Tibial nerve (tissue), 4 donors: ENCODE measurements at regions not wholly inside any gene's neighbourhood (a gene's known extent, or its start where the extent isn't known, plus 50 kb on each side); places are given as distances from the start of the nearest gene placed in this dataset.
A peak's percentile ranks its signal among the peaks of the same experiment; 100 is the strongest.

Experiments
- DNase-seq, 2 donors: peaks; one replicate each; pipeline ENCODE4 v3.0.0-alpha.2; 2019; ENCODE audit warnings: low spot score in 2 of 2
- H3K27ac ChIP-seq, 4 donors: fragments of 200-600 bp; sonication (generic) in 3 of 4; one replicate each; pipeline ENCODE4 v1.5.1; 2017 to 2019; ENCODE audit warnings: mild to moderate bottlenecking in 1 of 4
- H3K27me3 ChIP-seq, 2 donors: fragments of 200-600 bp; sonication (generic) in 1 of 2; one replicate each; pipeline versions ENCODE4 v1.5.1 to v1.6.0; 2017 to 2019
- H3K36me3 ChIP-seq, 3 donors: fragments of 200-600 bp; sonication (generic); one replicate each; pipeline ENCODE4 v1.5.1; 2018 to 2019
- H3K4me1 ChIP-seq, 4 donors: fragments of 200-600 bp; sonication (generic) in 3 of 4; one replicate each; pipeline ENCODE4 v1.5.1; 2017 to 2019
- H3K4me3 ChIP-seq, 4 donors: fragments of 200-600 bp; sonication (generic) in 3 of 4; one replicate each; pipeline ENCODE4 v1.5.1; 2017 to 2019; ENCODE audit warnings: mild to moderate bottlenecking in 1 of 4, moderate library complexity in 1 of 4
- H3K9me3 ChIP-seq, 4 donors: fragments of 200-600 bp; sonication (generic) in 3 of 4; one replicate each; pipeline ENCODE4 v1.5.1; 2017 to 2019
- EP300 ChIP-seq, 2 donors: sonication (generic); formaldehyde crosslinking; IDR thresholded peaks; one replicate each; pipeline ENCODE4 v1.6.1; 2017; ENCODE audit warnings: antibody characterized with exemption in 2 of 2, mild to moderate bottlenecking in 1 of 2
- POLR2A ChIP-seq, 2 donors: fragments of 450-650 bp; IDR thresholded peaks; one replicate each; pipeline ENCODE4 v1.6.1; 2017; ENCODE audit warnings: antibody characterized with exemption in 2 of 2, mild to moderate bottlenecking in 2 of 2, moderate library complexity in 2 of 2
- WGBS, 2 donors: methylation state at CpG; one replicate each; pipeline ENCODE4 v1.1.5; 2018; 5-methylcytosine and 5-hydroxymethylcytosine counted together
- TF ChIP-seq, protein P1 (sequence below), 5 experiments: fragments of 200-600 bp in 3 of 5; fragments of 450-650 bp in 2 of 5; sonication (generic) in 3 of 5; IDR thresholded peaks; one replicate each; pipeline ENCODE4 v1.5.1; 2016 to 2019; ENCODE audit warnings: antibody characterized with exemption in 5 of 5, mild to moderate bottlenecking in 3 of 5, moderate library complexity in 2 of 5

DNA sequence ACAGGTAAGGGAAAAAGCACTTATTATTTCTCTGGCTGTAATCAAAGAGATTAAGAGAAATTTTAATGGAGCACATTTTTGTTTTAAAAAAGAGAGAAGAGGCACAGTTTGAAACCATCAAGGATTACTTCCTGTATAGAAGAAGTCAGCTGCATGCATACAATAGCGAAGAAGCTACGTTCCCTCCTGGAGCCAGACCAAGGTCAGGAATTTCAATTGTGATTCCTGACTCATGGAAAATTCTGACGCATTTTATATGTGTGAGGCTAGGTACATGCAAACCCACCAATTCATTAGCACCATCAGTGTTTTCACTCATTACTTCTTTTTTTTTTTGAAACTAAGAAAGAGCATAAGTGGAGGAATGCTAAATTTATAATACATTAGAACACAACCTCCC, 232.7 kb upstream of the SGK1 start:
- Histone ChIP-seq H3K9me3 (no peaks in the 10 kb centered on the region), H3K36me3 (no peaks in the 10 kb centered on the region), H3K4me3 (no peak overlapping the region), H3K27me3 (no peaks in the 10 kb centered on the region), H3K4me1 (peaks cover 0 to 17% (median 0%) of the 10 kb centered on the region in 4 donors), H3K27ac (peak overlapping the region in 1 of 4 donors; percentile 24)
- no peak for TF ChIP-seq EP300 (IDR thresholded peaks at IDR 0.05)
- TF ChIP-seq, protein P1, sequence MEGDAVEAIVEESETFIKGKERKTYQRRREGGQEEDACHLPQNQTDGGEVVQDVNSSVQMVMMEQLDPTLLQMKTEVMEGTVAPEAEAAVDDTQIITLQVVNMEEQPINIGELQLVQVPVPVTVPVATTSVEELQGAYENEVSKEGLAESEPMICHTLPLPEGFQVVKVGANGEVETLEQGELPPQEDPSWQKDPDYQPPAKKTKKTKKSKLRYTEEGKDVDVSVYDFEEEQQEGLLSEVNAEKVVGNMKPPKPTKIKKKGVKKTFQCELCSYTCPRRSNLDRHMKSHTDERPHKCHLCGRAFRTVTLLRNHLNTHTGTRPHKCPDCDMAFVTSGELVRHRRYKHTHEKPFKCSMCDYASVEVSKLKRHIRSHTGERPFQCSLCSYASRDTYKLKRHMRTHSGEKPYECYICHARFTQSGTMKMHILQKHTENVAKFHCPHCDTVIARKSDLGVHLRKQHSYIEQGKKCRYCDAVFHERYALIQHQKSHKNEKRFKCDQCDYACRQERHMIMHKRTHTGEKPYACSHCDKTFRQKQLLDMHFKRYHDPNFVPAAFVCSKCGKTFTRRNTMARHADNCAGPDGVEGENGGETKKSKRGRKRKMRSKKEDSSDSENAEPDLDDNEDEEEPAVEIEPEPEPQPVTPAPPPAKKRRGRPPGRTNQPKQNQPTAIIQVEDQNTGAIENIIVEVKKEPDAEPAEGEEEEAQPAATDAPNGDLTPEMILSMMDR (IDR thresholded peaks at IDR 0.05): no peak
- TF ChIP-seq POLR2A (IDR thresholded peaks at IDR 0.05): no peak
- DNase-seq: no peak
- WGBS, 2 donors: 43 to 53% methylated on average over 3 of the region's 3 CpGs

DNA sequence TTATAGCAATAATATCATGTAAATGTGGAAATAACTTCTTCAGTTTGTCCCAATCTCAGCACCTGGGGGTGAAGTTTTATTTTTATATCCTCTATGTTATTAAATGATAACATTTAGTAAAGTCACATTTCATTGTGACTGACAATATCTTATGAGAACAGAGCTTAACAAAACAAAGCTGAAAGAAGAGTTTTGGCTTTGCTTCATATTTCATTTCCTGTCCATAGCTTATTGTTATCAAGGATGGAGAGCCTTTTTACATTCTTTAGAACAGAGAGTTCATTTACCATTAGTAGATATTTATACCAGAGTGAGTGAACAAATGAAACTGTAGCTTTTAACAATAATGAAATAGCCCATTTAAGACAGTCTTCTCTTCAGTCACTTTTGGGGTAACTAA, 231.9 kb upstream of the SGK1 start:
- DNase-seq: no peak
- Histone ChIP-seq H3K36me3 (no peaks in the 10 kb centered on the region), H3K27me3 (no peaks in the 10 kb centered on the region), H3K4me3 (no peak overlapping the region), H3K9me3 (no peaks in the 10 kb centered on the region), H3K4me1 (peaks cover 0 to 17% (median 0%) of the 10 kb centered on the region in 4 donors), H3K27ac (no peak overlapping the region)
- TF ChIP-seq, protein P1 (IDR thresholded peaks at IDR 0.05): no peak
- no peak for TF ChIP-seq POLR2A (IDR thresholded peaks at IDR 0.05)
- no peak for TF ChIP-seq EP300 (IDR thresholded peaks at IDR 0.05)

DNA sequence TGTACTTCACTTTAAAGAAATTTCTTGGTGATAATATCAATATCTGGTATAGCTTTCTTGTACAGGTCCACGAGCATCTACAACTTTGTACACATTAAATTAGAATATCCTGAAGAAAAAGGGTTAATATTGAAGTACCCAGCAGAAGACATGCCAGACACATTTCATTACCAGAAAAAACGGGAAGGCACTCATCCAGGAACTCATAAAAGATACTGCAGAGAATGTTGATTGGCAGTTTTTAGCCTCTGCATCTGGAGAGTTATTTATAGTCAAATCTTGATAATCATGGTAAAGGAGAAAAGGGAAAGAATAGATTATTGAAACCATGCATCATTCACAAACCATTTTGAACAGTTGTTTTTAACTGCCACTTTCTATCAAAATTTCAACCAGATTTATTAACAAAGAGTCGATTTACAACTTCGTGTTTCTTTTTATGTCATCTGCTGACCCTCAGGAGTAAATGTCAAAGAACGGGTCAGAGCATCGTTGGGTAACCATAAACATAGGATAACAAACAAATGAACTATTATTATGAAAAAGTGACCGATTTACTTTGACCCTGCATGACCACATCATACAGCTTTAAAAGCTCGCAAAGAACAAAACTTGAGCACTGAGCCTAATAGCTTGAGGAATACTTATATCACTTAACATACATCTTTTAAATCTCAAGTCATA, 229.2 kb upstream of the SGK1 start:
- DNase-seq: no peak
- no peak for TF ChIP-seq EP300 (IDR thresholded peaks at IDR 0.05)
- TF ChIP-seq, protein P1 (IDR thresholded peaks at IDR 0.05): no peak
- no peak for TF ChIP-seq POLR2A (IDR thresholded peaks at IDR 0.05)
- Histone ChIP-seq H3K4me3 (no peak overlapping the region), H3K27ac (no peak overlapping the region), H3K27me3 (no peaks in the 10 kb centered on the region), H3K36me3 (no peaks in the 10 kb centered on the region), H3K9me3 (no peaks in the 10 kb centered on the region), H3K4me1 (peaks cover 0 to 17% (median 0%) of the 10 kb centered on the region in 4 donors)
- WGBS, 2 donors: 35 to 44% methylated on average over 8 of the region's 8 CpGs

DNA sequence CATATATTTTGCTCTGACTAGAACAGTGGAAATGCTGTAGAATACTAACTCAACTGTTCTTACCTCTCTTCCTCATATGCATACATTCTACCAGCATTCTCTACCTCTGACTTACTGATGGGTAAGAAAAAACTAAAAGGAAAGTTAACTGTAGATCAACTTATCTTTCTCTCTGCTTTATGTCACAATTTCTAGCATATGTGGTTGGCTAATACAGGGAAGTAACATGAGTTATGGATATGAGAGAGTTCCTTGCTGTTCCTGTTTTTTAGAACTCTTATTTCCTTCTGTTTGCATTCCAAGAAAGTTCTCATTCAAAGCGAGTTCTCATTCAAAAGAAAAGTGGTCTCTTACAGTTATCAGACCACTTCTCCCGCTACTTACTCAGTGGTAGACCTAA, 226.8 kb upstream of the SGK1 start:
- DNase-seq: no peak
- WGBS, 2 donors: 87 to 91% methylated on average over 2 of the region's 2 CpGs
- TF ChIP-seq, protein P1 (IDR thresholded peaks at IDR 0.05): no peak
- TF ChIP-seq EP300 (IDR thresholded peaks at IDR 0.05) (no peak), POLR2A (IDR thresholded peaks at IDR 0.05) (no peak)

DNA sequence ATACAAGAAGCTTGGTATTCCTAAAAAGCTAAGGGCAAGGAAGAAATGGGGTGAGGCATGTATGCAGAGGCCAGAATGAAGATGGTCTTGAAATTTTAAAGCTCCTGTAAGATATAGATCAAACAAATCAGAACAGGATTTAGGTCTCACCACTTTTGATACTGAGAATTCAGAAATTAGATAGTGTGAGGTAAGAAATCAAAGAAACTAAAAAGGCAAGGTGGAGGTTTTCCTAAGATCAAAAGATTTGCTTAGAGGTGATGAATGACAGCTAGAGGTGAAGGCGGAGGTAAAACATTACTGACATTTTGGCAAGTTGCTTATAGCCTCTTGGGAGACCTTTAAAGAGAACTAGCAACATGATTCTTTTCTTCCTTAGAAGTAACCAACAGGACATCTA, 225.2 kb upstream of the SGK1 start:
- 93 to 95% methylated on average over 1 of the region's 1 CpG for WGBS, 2 donors
- Histone ChIP-seq H3K36me3 (no peaks in the 10 kb centered on the region), H3K4me3 (no peak overlapping the region), H3K27ac (no peak overlapping the region), H3K27me3 (no peaks in the 10 kb centered on the region), H3K9me3 (no peaks in the 10 kb centered on the region), H3K4me1 (no peaks in the 10 kb centered on the region)
- TF ChIP-seq EP300 (IDR thresholded peaks at IDR 0.05) (no peak), POLR2A (IDR thresholded peaks at IDR 0.05) (no peak)
- TF ChIP-seq, protein P1 (IDR thresholded peaks at IDR 0.05): no peak
- DNase-seq: no peak

More for the DNA sequence above, 226.8 kb upstream of the SGK1 start:
- Histone ChIP-seq H3K9me3 (no peaks in the 10 kb centered on the region), H3K27ac (no peak overlapping the region), H3K27me3 (no peaks in the 10 kb centered on the region), H3K36me3 (no peaks in the 10 kb centered on the region), H3K4me1 (no peaks in the 10 kb centered on the region), H3K4me3 (no peak overlapping the region)
